Spleen (tissue), 7 donors: ENCODE measurements at regions not wholly inside any gene's neighbourhood (a gene's known extent, or its start where the extent isn't known, plus 50 kb on each side); places are given as distances from the start of the nearest gene placed in this dataset.
"Not testable (repeated sequence)": the region's sequence is repeated elsewhere in the genome, so short reads cannot be mapped to it uniquely, and the experiment has no call there.

ENCODE experiments used
- CTCF ChIP-seq, 11 experiments: fragments of 200-600 bp in 7 of 11; fragments of 450-650 bp in 4 of 11; sonication (generic) in 4 of 11; IDR thresholded peaks in 8 of 11; conservative IDR thresholded peaks in 3 of 11; 1 replicate in 7 of 11; 2 replicates in 4 of 11; pipeline versions ENCODE4 v1.4.0 to v1.8.0; 2016 to 2021; ENCODE audit warnings: antibody characterized with exemption in 11 of 11, inconsistent platforms in 4 of 11, mild to moderate bottlenecking in 1 of 11
- POLR2AphosphoS5 ChIP-seq, 3 donors: sonication (generic); formaldehyde crosslinking; IDR thresholded peaks; one replicate each; pipeline ENCODE4 v1.5.1; 2017; ENCODE audit warnings: antibody characterized with exemption in 3 of 3
- donor health status: DM: no; HTN: no; CAD: no; lungs with moderate emphysema.
- donor health status: DM: no; HTN: no; CAD: no.
- donor health status: DM: no; HTN: no; CAD: no.

GRCh38 chr4:83730958-83731357 is 195.1 kb downstream of the GPAT3 start:
- not testable (repeated sequence) for TF ChIP-seq CTCF (IDR thresholded peaks at IDR 0.05 in 8 of 11, conservative IDR thresholded peaks at IDR 0.05 in 3 of 11); POLR2AphosphoS5 (IDR thresholded peaks at IDR 0.05)
